ENCODE measurements at regions not wholly inside any gene's neighbourhood (a gene's known extent, or its start where the extent isn't known, plus 50 kb on each side); places are given as distances from the start of the nearest gene placed in this dataset.
"Not testable (repeated sequence)": the region's sequence is repeated elsewhere in the genome, so short reads cannot be mapped to it uniquely, and the experiment has no call there.

DNA sequence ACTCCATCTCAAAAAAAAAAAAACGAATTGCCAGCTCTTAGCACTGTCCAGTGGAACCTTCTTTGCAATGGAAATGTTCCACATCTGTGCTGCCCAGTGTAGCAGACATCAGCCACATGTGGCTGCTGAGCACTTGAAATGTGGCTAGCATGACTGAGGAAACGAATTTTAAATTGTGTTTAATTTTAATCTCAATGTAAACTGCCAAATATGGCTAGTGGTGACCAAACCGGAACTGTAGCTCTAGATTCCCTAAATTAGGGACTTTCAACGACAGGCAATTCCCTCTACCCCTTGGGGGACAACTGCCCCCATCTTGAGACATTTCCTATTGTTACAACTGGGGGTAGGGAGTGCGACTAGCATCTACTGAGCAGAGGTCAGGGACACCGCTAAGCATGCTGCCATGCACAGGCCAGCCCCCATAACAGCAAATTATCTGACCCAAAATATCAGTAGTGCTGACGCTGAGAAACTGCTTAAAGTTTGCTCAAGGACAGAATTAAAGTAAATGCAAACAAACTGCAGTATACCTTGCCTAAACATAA lies 52.4 kb upstream of the PDPR start:
- not testable (repeated sequence) for TF ChIP-seq CTCF (conservative IDR thresholded peaks at IDR 0.05; ENCODE audit: low read length); EZH2phosphoT487 (IDR thresholded peaks at IDR 0.05; ENCODE audit: borderline replicate concordance, low read depth, low read length)
